ENCODE measurements at regions not wholly inside any gene's neighbourhood (a gene's known extent, or its start where the extent isn't known, plus 50 kb on each side); places are given as distances from the start of the nearest gene placed in this dataset.

- TF ChIP-seq PKNOX1 (IDR thresholded peaks at IDR 0.05) (no peak), ZNF207 (IDR thresholded peaks at IDR 0.05; ENCODE audit: borderline replicate concordance) (no peak), PRDM15 (CRISPR knock-in tag; IDR thresholded peaks at IDR 0.05) (no peak), NFXL1 (IDR thresholded peaks at IDR 0.05; ENCODE audit: borderline replicate concordance) (no peak), ZBTB33 (IDR thresholded peaks at IDR 0.05) (no peak), BACH1 (IDR thresholded peaks at IDR 0.05; ENCODE audit: borderline replicate concordance) (no peak)
These were observed 609.6 kb downstream of the PKHD1 start (continued) for GRCh38 chr6:51477711-51478311.

Data from GM12878 (cell line).